Neural progenitor cell (in vitro differentiated cells): ENCODE measurements at regions not wholly inside any gene's neighbourhood (a gene's known extent, or its start where the extent isn't known, plus 50 kb on each side); places are given as distances from the start of the nearest gene placed in this dataset.

Experiments used
- EZH2 ChIP-seq: fragments of 200-600 bp; sonication (generic); IDR thresholded peaks from 2 replicates; pipeline ENCODE4 v1.6.1; 2017; ENCODE audit warnings: antibody characterized with exemption, mild to moderate bottlenecking, moderate library complexity
- EZH2phosphoT487 ChIP-seq: fragments of 200-600 bp; sonication (generic); IDR thresholded peaks from 2 replicates; pipeline ENCODE4 v1.6.1; 2017; ENCODE audit warnings: antibody characterized with exemption
- TF ChIP-seq, protein P1 (sequence below): fragments of 200-600 bp; sonication (generic); IDR thresholded peaks from 2 replicates; pipeline ENCODE4 v1.5.1; 2017; ENCODE audit warnings: antibody characterized with exemption, mild to moderate bottlenecking

DNA sequence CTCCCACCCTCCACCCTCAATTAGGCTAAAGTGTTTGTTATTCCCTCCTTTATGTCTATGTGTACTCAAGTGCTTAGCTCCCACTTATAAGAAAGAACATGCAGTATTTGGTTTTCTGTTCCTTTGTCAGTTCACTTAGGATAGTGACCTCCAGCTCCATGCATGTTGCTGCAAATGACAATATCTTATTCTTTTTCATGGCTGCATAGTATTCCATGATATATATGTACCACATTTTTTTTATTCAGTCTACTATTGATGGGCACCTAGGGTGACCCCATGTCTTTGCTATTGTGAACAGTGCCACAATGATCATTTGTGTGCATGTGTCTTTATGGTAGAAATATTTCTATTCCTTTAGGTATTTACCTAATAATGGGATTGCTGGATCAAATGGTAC is 114.3 kb downstream of the DLEU7 start:
- TF ChIP-seq, protein P1, sequence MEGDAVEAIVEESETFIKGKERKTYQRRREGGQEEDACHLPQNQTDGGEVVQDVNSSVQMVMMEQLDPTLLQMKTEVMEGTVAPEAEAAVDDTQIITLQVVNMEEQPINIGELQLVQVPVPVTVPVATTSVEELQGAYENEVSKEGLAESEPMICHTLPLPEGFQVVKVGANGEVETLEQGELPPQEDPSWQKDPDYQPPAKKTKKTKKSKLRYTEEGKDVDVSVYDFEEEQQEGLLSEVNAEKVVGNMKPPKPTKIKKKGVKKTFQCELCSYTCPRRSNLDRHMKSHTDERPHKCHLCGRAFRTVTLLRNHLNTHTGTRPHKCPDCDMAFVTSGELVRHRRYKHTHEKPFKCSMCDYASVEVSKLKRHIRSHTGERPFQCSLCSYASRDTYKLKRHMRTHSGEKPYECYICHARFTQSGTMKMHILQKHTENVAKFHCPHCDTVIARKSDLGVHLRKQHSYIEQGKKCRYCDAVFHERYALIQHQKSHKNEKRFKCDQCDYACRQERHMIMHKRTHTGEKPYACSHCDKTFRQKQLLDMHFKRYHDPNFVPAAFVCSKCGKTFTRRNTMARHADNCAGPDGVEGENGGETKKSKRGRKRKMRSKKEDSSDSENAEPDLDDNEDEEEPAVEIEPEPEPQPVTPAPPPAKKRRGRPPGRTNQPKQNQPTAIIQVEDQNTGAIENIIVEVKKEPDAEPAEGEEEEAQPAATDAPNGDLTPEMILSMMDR: no peak
- TF ChIP-seq EZH2phosphoT487 (no peak), EZH2 (no peak)
